NT2/D1 (cell line): ENCODE measurements at regions not wholly inside any gene's neighbourhood (a gene's known extent, or its start where the extent isn't known, plus 50 kb on each side); places are given as distances from the start of the nearest gene placed in this dataset.

Experiments
- SUZ12 ChIP-seq: IDR thresholded peaks from 2 replicates; pipeline ENCODE4 v1.6.1; 2011; ENCODE audit not compliant: insufficient read length, insufficient read depth; ENCODE audit errors: extremely low read depth
- YY1 ChIP-seq: IDR thresholded peaks from 2 replicates; pipeline ENCODE4 v1.6.1; 2011; ENCODE audit not compliant: insufficient read length, insufficient read depth
- ZNF274 ChIP-seq: IDR thresholded peaks from 2 replicates; pipeline ENCODE4 v1.6.1; 2011; ENCODE audit warnings: mild to moderate bottlenecking, low read depth, low read length

GRCh38 chr10:104580321-104580720 is 60.8 kb upstream of the SORCS3 start:
- TF ChIP-seq ZNF274: no peak
- no peak for TF ChIP-seq YY1
- no peak for TF ChIP-seq SUZ12
